ENCODE measurements at regions not wholly inside any gene's neighbourhood (a gene's known extent, or its start where the extent isn't known, plus 50 kb on each side); places are given as distances from the start of the nearest gene placed in this dataset.

DNA sequence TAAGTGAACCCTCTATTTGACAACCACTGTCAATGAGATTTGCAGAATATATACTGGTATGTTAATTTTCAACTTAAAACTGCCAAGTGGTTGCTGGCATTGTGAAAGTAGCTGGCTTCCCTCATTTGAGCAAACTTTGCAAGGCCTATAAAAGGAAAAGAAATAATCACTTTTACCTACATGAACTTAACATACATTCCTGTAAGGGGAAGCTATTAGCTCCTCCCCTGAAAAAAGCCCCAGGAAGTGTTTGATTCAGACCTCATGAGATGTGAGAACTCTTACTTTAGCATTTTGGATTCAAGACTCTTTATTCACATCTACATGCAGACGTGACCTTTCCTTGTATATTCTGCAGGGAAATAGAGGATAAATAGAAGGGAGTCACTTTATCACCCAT is 175.6 kb downstream of the OTUD1 start:
- Histone ChIP-seq H4K20me1 (ENCODE audit: insufficient read depth) (no peaks in the 10 kb centered on the region), H3K79me2 (ENCODE audit: low read depth) (no peaks in the 10 kb centered on the region), H3K27ac (no peak overlapping the region), H3K36me3 (ENCODE audit: low read depth) (no peaks in the 10 kb centered on the region), H3F3A (ENCODE audit: insufficient read depth, low read depth) (no peaks in the 10 kb centered on the region), H3K4me1 (replicated peaks; ENCODE audit: insufficient read depth) (no peaks in the 10 kb centered on the region), H3K27me3 (ENCODE audit: insufficient read depth, low read depth) (0 out of 2 replicates have a peak, but pooled peaks cover 2% of the 10 kb centered on the region), H3K9me2 (ENCODE audit: insufficient read depth) (no peaks in the 10 kb centered on the region), H3K4me3 (no peak overlapping the region), H2AFZ (no peak overlapping the region), H3K4me2 (no peak overlapping the region), H3K9me3 (ENCODE audit: insufficient read depth, low read depth) (no peaks in the 10 kb centered on the region)
- CTCF ChIA-PET, result no interaction called here
- TF ChIP-seq, protein P1, sequence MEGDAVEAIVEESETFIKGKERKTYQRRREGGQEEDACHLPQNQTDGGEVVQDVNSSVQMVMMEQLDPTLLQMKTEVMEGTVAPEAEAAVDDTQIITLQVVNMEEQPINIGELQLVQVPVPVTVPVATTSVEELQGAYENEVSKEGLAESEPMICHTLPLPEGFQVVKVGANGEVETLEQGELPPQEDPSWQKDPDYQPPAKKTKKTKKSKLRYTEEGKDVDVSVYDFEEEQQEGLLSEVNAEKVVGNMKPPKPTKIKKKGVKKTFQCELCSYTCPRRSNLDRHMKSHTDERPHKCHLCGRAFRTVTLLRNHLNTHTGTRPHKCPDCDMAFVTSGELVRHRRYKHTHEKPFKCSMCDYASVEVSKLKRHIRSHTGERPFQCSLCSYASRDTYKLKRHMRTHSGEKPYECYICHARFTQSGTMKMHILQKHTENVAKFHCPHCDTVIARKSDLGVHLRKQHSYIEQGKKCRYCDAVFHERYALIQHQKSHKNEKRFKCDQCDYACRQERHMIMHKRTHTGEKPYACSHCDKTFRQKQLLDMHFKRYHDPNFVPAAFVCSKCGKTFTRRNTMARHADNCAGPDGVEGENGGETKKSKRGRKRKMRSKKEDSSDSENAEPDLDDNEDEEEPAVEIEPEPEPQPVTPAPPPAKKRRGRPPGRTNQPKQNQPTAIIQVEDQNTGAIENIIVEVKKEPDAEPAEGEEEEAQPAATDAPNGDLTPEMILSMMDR (conservative IDR thresholded peaks at IDR 0.05), result no peak
- TF ChIP-seq EZH2 (IDR thresholded peaks at IDR 0.05; ENCODE audit: low read depth), result no peak
- no TSS peak for BruUV-seq (replicated peaks)
- POLR2A ChIA-PET (ENCODE audit: unreplicated experiment), result no interaction called here
- DNase-seq, result no peak
- intact Hi-C loops (cut with micrococcal nuclease; ENCODE audit: unreplicated experiment), result no loop called here

DNA sequence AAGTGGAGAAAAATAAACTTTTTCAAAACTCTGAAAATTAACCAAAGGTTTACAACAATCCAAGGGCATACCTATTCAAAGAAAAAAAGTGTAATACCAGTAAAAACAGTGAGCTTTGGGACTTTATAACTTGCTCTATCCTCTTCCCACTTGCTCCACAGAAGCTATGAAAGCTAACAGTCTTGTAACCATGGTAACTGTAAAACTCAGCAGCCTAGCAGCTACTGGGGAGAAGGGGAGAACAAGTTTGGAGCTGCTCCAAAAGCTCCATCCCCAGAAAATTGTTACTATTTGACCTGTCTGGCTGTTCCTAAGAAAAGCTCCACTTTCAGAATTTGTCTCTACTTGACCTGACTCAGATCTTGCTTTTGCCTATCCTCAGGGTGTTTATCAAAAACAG is 191.5 kb downstream of the OTUD1 start:
- ChIA-PET POLR2A (ENCODE audit: unreplicated experiment) (no interaction called here), CTCF (no interaction called here)
- H3K4me2 ChIP-seq, result no peak overlapping the region
- H4K20me1 ChIP-seq (ENCODE audit: insufficient read depth), result no peaks in the 10 kb centered on the region
- no peaks in the 10 kb centered on the region for H3K9me2 ChIP-seq (ENCODE audit: insufficient read depth)
- DNase-seq, result no peak
- H3F3A ChIP-seq (ENCODE audit: insufficient read depth, low read depth), result no peaks in the 10 kb centered on the region
- H3K79me2 ChIP-seq (ENCODE audit: low read depth), result no peaks in the 10 kb centered on the region
- 0 out of 2 replicates have a peak, but pooled peaks cover 7% of the 10 kb centered on the region for H3K27me3 ChIP-seq (ENCODE audit: insufficient read depth, low read depth)
- no peak overlapping the region for H3K4me3 ChIP-seq
- H2AFZ ChIP-seq, result no peak overlapping the region
- BruUV-seq (replicated peaks), result no TSS peak
- TF ChIP-seq, protein P1 (conservative IDR thresholded peaks at IDR 0.05), result no peak
- TF ChIP-seq EZH2 (IDR thresholded peaks at IDR 0.05; ENCODE audit: low read depth), result no peak
- H3K9me3 ChIP-seq (ENCODE audit: insufficient read depth, low read depth), result no peaks in the 10 kb centered on the region
- no peak overlapping the region for H3K27ac ChIP-seq
- H3K36me3 ChIP-seq (ENCODE audit: low read depth), result no peaks in the 10 kb centered on the region
- intact Hi-C loops (cut with micrococcal nuclease; ENCODE audit: unreplicated experiment), result no loop called here
- no peaks in the 10 kb centered on the region for H3K4me1 ChIP-seq (replicated peaks; ENCODE audit: insufficient read depth)

DNA sequence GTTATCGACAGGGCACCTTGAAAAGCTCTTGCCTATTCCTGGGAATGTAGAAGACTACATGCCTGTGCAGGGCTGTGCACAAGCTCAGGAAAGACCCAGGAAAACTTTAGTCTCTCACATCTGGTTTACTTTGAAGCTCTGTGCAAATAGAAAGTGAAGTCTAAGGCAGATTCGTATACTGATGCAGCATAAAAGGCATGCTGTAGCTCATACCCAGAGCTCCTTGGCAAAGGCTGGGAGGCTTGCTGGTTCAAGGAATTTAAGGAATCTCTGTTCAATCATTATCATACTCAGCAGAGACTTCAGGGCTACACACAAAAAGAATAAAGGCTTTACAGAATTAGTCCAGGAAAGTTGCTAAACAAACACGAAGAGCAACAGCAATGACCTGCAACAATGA is 192.0 kb downstream of the OTUD1 start:
- no peak for DNase-seq
- no peak overlapping the region for H3K4me2 ChIP-seq
- H2AFZ ChIP-seq, result no peak overlapping the region
- H3K36me3 ChIP-seq (ENCODE audit: low read depth), result no peaks in the 10 kb centered on the region
- no peak overlapping the region for H3K4me3 ChIP-seq
- ChIA-PET CTCF (no interaction called here), POLR2A (ENCODE audit: unreplicated experiment) (no interaction called here)
- TF ChIP-seq EZH2 (IDR thresholded peaks at IDR 0.05; ENCODE audit: low read depth), result no peak
- TF ChIP-seq, protein P1 (conservative IDR thresholded peaks at IDR 0.05), result no peak
- no peak overlapping the region for H3K27ac ChIP-seq
- no peaks in the 10 kb centered on the region for H3F3A ChIP-seq (ENCODE audit: insufficient read depth, low read depth)
- H3K79me2 ChIP-seq (ENCODE audit: low read depth), result no peaks in the 10 kb centered on the region
- 0 out of 2 replicates have a peak, but pooled peaks cover 3% of the 10 kb centered on the region for H3K27me3 ChIP-seq (ENCODE audit: insufficient read depth, low read depth)
- H3K4me1 ChIP-seq (replicated peaks; ENCODE audit: insufficient read depth), result no peaks in the 10 kb centered on the region
- H3K9me2 ChIP-seq (ENCODE audit: insufficient read depth), result no peaks in the 10 kb centered on the region
- intact Hi-C loops (cut with micrococcal nuclease; ENCODE audit: unreplicated experiment), result no loop called here
- H4K20me1 ChIP-seq (ENCODE audit: insufficient read depth), result no peaks in the 10 kb centered on the region
- BruUV-seq (replicated peaks), result no TSS peak
- H3K9me3 ChIP-seq (ENCODE audit: insufficient read depth, low read depth), result no peaks in the 10 kb centered on the region
